Neural crest cell (in vitro differentiated cells): ENCODE measurements at regions not wholly inside any gene's neighbourhood (a gene's known extent, or its start where the extent isn't known, plus 50 kb on each side); places are given as distances from the start of the nearest gene placed in this dataset.
"Not testable (repeated sequence)": the region's sequence is repeated elsewhere in the genome, so short reads cannot be mapped to it uniquely, and the experiment has no call there.

Experiments used
- DNase-seq: peaks from one replicate; pipeline ENCODE4 v3.0.0; 2021; ENCODE audit warnings: low read depth, mixed read lengths, low spot score
- H3K27ac Mint-ChIP-seq: one replicate; pipeline ENCODE4 v1.8.0; 2021; ENCODE audit warnings: mild to moderate bottlenecking, mixed read lengths; ENCODE audit not compliant: unreplicated experiment
- H3K27me3 Mint-ChIP-seq: 2 replicates; pipeline ENCODE4 v1.8.0; 2021; ENCODE audit warnings: low read depth, mild to moderate bottlenecking, mixed read lengths
- H3K36me3 Mint-ChIP-seq: 2 replicates; pipeline ENCODE4 v1.8.0; 2021; ENCODE audit warnings: low read depth, mild to moderate bottlenecking, mixed read lengths
- H3K4me1 Mint-ChIP-seq: 2 replicates; pipeline ENCODE4 v1.8.0; 2021; ENCODE audit warnings: mixed read lengths
- H3K4me3 Mint-ChIP-seq: one replicate; pipeline ENCODE4 v1.8.0; 2021; ENCODE audit warnings: mild to moderate bottlenecking, mixed read lengths
- H3K9me3 Mint-ChIP-seq: 2 replicates; pipeline ENCODE4 v1.8.0; 2021; ENCODE audit warnings: mixed read lengths
- CTCF ChIP-seq: fragments of 200-600 bp; sonication (generic); conservative IDR thresholded peaks from 2 replicates; pipeline ENCODE4 v1.5.0; 2021; ENCODE audit warnings: antibody characterized with exemption, mild to moderate bottlenecking

- H3K27ac Mint-ChIP-seq, result no peak overlapping the region
- no peaks in the 10 kb centered on the region for H3K9me3 Mint-ChIP-seq
- H3K36me3 Mint-ChIP-seq, result no peaks in the 10 kb centered on the region
- no peak for DNase-seq
- H3K4me1 Mint-ChIP-seq, result no peaks in the 10 kb centered on the region
- peak; percentile 20 for TF ChIP-seq CTCF
- H3K27me3 Mint-ChIP-seq, result no peaks in the 10 kb centered on the region
- no peak overlapping the region for H3K4me3 Mint-ChIP-seq
Measured at GRCh38 chr2:35454966-35455638, 900.5 kb upstream of the CRIM1 start.

GRCh38 chr2:35447821-35448220 is 907.8 kb upstream of the CRIM1 start:
- H3K27me3 Mint-ChIP-seq, result no peaks in the 10 kb centered on the region
- no peaks in the 10 kb centered on the region for H3K9me3 Mint-ChIP-seq
- no peak overlapping the region for H3K27ac Mint-ChIP-seq
- no peak overlapping the region for H3K4me3 Mint-ChIP-seq
- TF ChIP-seq CTCF, result no peak
- DNase-seq, result no peak
- no peaks in the 10 kb centered on the region for H3K4me1 Mint-ChIP-seq
- no peaks in the 10 kb centered on the region for H3K36me3 Mint-ChIP-seq

- DNase-seq, result no peak
- H3K4me1 Mint-ChIP-seq, result no peaks in the 10 kb centered on the region
- no peaks in the 10 kb centered on the region for H3K9me3 Mint-ChIP-seq
- no peak overlapping the region for H3K4me3 Mint-ChIP-seq
- no peak for TF ChIP-seq CTCF
- no peaks in the 10 kb centered on the region for H3K27me3 Mint-ChIP-seq
- no peaks in the 10 kb centered on the region for H3K36me3 Mint-ChIP-seq
- no peak overlapping the region for H3K27ac Mint-ChIP-seq
Measured at GRCh38 chr2:35447215-35447614, 908.4 kb upstream of the CRIM1 start.

- Mint-ChIP-seq H3K9me3 (no peaks in the 10 kb centered on the region), H3K27ac (no peak overlapping the region), H3K36me3 (no peaks in the 10 kb centered on the region), H3K4me1 (no peaks in the 10 kb centered on the region), H3K4me3 (no peak overlapping the region), H3K27me3 (no peaks in the 10 kb centered on the region)
- DNase-seq, result no peak
- no peak for TF ChIP-seq CTCF
Measured at GRCh38 chr2:35443087-35443486, 912.5 kb upstream of the CRIM1 start.

GRCh38 chr2:35441575-35441974 is 914.0 kb upstream of the CRIM1 start:
- not testable (repeated sequence) for H3K4me3 Mint-ChIP-seq, H3K9me3 Mint-ChIP-seq, H3K4me1 Mint-ChIP-seq

GRCh38 chr2:35440308-35440707 is 915.3 kb upstream of the CRIM1 start:
- not testable (repeated sequence) for H3K36me3 Mint-ChIP-seq, H3K27ac Mint-ChIP-seq, H3K27me3 Mint-ChIP-seq, H3K9me3 Mint-ChIP-seq, H3K4me1 Mint-ChIP-seq, DNase-seq, H3K4me3 Mint-ChIP-seq

More at GRCh38 chr2:35441575-35441974, 914.0 kb upstream of the CRIM1 start:
- H3K27me3 Mint-ChIP-seq, DNase-seq, H3K36me3 Mint-ChIP-seq, H3K27ac Mint-ChIP-seq: not testable (repeated sequence)

GRCh38 chr2:35436893-35437292 is 918.7 kb upstream of the CRIM1 start:
- H3K4me3 Mint-ChIP-seq, DNase-seq, H3K36me3 Mint-ChIP-seq, H3K4me1 Mint-ChIP-seq, H3K27me3 Mint-ChIP-seq, H3K9me3 Mint-ChIP-seq, H3K27ac Mint-ChIP-seq: not testable (repeated sequence)
